ENCODE measurements at regions not wholly inside any gene's neighbourhood (a gene's known extent, or its start where the extent isn't known, plus 50 kb on each side); places are given as distances from the start of the nearest gene placed in this dataset.

- TF ChIP-seq CTCF (conservative IDR thresholded peaks at IDR 0.05 in 1 of 2, IDR thresholded peaks at IDR 0.05 in 1 of 2; ENCODE audit: extremely low read depth in 1 of 2, insufficient read depth in 1 of 2, low read depth in 1 of 2, low read length in 2 of 2) (no peak), EZH2 (IDR thresholded peaks at IDR 0.05; ENCODE audit: borderline replicate concordance, low read length) (no peak)
Measured at GRCh38 chr1:118698911-118699310, 289.2 kb downstream of the TBX15 start.

Data from mammary epithelial cell (primary cell).